NT2/D1 (cell line): ENCODE measurements at regions not wholly inside any gene's neighbourhood (a gene's known extent, or its start where the extent isn't known, plus 50 kb on each side); places are given as distances from the start of the nearest gene placed in this dataset.

Experiments
- SUZ12 ChIP-seq: IDR thresholded peaks from 2 replicates; pipeline ENCODE4 v1.6.1; 2011; ENCODE audit not compliant: insufficient read length, insufficient read depth; ENCODE audit errors: extremely low read depth
- YY1 ChIP-seq: IDR thresholded peaks from 2 replicates; pipeline ENCODE4 v1.6.1; 2011; ENCODE audit not compliant: insufficient read length, insufficient read depth
- ZNF274 ChIP-seq: IDR thresholded peaks from 2 replicates; pipeline ENCODE4 v1.6.1; 2011; ENCODE audit warnings: mild to moderate bottlenecking, low read depth, low read length

DNA sequence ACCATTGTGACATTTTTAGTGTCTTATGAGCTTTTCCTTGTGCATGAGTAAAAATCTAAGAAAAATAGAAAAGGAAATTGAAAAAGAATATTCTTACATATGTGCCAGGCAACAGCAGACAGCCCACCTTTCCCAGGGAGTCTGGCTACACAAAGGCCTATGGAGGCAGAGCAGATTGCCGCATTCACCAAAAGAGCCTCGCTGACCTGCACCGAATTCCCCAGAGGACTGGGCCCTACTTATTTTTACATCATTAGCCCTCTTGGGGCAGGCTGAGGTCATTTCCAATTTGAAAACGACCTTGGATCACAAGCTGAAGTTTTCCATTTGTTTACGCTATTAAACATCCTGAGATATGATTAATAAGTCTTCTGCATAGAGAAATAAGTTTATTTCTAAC is 66.2 kb upstream of the WDR41 start:
- no peak for TF ChIP-seq SUZ12
- no peak for TF ChIP-seq YY1
- no peak for TF ChIP-seq ZNF274
